ENCODE measurements at regions not wholly inside any gene's neighbourhood (a gene's known extent, or its start where the extent isn't known, plus 50 kb on each side); places are given as distances from the start of the nearest gene placed in this dataset.

GRCh38 chr11:8858808-8859207, 52.2 kb upstream of the AKIP1 start:
- no peaks in the 10 kb centered on the region for H3K36me3 ChIP-seq (ENCODE audit: control insufficient read depth, insufficient read depth, low read length)
- H3K27ac ChIP-seq (ENCODE audit: insufficient read depth, low read length): no peak overlapping the region
- H3K9ac ChIP-seq (ENCODE audit: insufficient read depth, low read length): no peak overlapping the region
- H4K20me1 ChIP-seq (ENCODE audit: control insufficient read depth, extremely low read depth, insufficient read depth, low read length): peaks cover 2% of the 10 kb centered on the region
- no peak overlapping the region for H2AFZ ChIP-seq (ENCODE audit: low read length)
- H3K4me1 ChIP-seq (ENCODE audit: control insufficient read depth, extremely low read depth, insufficient read depth, low read length): peaks cover 2% of the 10 kb centered on the region
- no peak overlapping the region for H3K4me2 ChIP-seq (ENCODE audit: extremely low read depth, insufficient read depth, low read length)
- H3K27me3 ChIP-seq (ENCODE audit: control insufficient read depth, insufficient read depth, low read length): no peaks in the 10 kb centered on the region
- H3K79me2 ChIP-seq (ENCODE audit: control insufficient read depth, insufficient read depth, low read length): peaks cover 81% of the 10 kb centered on the region
- DNase-seq (ENCODE audit: low read depth in 2 of 2): no peak
- no peak overlapping the region for H3K4me3 ChIP-seq (replicated peaks in 1 of 4; ENCODE audit: control extremely low read depth in 1 of 4, insufficient read depth in 1 of 4, low read depth in 3 of 4, low read length in 4 of 4)
- TF ChIP-seq CTCF (conservative IDR thresholded peaks at IDR 0.05 in 1 of 2, IDR thresholded peaks at IDR 0.05 in 1 of 2; ENCODE audit: low read depth in 1 of 2, low read length in 2 of 2) (no peak), EZH2 (IDR thresholded peaks at IDR 0.05; ENCODE audit: low read length, missing control alignments) (no peak)
- no peaks in the 10 kb centered on the region for H3K9me3 ChIP-seq (ENCODE audit: control insufficient read depth, insufficient read depth, low read depth, low read length)

All from fibroblast of lung (primary cell).